ENCODE measurements at regions not wholly inside any gene's neighbourhood (a gene's known extent, or its start where the extent isn't known, plus 50 kb on each side); places are given as distances from the start of the nearest gene placed in this dataset.

DNA sequence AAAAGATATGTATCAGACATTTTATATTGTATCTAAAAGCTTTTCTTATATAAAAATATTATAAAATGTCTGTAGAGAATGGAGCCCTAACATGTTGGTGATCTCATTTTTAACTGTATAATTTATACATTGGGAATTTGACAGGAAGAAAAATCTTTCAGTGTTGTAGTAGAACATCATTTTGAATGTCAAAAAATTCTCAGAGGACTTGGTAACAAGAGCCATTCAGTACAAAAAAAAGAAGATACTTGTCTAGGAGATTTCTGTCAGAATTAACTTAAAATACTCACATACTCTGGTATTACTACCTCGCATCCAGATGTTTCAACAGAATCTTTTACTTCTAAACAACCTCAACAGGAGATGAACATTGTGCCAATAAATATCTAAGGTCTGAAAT lies 1277.9 kb downstream of the ROBO2 start:
- no peaks in the 10 kb centered on the region for H3K4me1 ChIP-seq (ENCODE audit: control insufficient read depth, extremely low read depth, insufficient read depth, low read length)
- FAIRE-seq (no peak), DNase-seq (ENCODE audit: low read depth, low spot score) (no peak)
- no peaks in the 10 kb centered on the region for H3K79me2 ChIP-seq (ENCODE audit: control insufficient read depth, insufficient read depth, low read length)
- no peaks in the 10 kb centered on the region for H3K27me3 ChIP-seq (ENCODE audit: control insufficient read depth, extremely low read depth, insufficient read depth, low read length)
- TF ChIP-seq, protein P1, sequence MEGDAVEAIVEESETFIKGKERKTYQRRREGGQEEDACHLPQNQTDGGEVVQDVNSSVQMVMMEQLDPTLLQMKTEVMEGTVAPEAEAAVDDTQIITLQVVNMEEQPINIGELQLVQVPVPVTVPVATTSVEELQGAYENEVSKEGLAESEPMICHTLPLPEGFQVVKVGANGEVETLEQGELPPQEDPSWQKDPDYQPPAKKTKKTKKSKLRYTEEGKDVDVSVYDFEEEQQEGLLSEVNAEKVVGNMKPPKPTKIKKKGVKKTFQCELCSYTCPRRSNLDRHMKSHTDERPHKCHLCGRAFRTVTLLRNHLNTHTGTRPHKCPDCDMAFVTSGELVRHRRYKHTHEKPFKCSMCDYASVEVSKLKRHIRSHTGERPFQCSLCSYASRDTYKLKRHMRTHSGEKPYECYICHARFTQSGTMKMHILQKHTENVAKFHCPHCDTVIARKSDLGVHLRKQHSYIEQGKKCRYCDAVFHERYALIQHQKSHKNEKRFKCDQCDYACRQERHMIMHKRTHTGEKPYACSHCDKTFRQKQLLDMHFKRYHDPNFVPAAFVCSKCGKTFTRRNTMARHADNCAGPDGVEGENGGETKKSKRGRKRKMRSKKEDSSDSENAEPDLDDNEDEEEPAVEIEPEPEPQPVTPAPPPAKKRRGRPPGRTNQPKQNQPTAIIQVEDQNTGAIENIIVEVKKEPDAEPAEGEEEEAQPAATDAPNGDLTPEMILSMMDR (optimal IDR thresholded peaks at IDR 0.05 in 1 of 3, IDR thresholded peaks at IDR 0.05 in 1 of 3, conservative IDR thresholded peaks at IDR 0.05 in 1 of 3; ENCODE audit: extremely low read depth in 1 of 3, insufficient read depth in 2 of 3, low read length in 3 of 3): no peak
- no peak for TF ChIP-seq EZH2 (IDR thresholded peaks at IDR 0.05; ENCODE audit: low read length)
- no peak overlapping the region for H2AFZ ChIP-seq (ENCODE audit: control insufficient read depth, low read length)
- no peaks in the 10 kb centered on the region for H3K9me3 ChIP-seq (ENCODE audit: control insufficient read depth, low read depth, low read length)
- H3K9ac ChIP-seq (ENCODE audit: control insufficient read depth, extremely low read depth, insufficient read depth, low read length): no peak overlapping the region
- H4K20me1 ChIP-seq (ENCODE audit: control insufficient read depth, extremely low read depth, insufficient read depth, low read length): no peaks in the 10 kb centered on the region
- no peak overlapping the region for H3K4me3 ChIP-seq (ENCODE audit: control insufficient read depth in 2 of 3, extremely low read depth in 1 of 3, insufficient read depth in 2 of 3, low read depth in 1 of 3, low read length in 3 of 3)
- H3K27ac ChIP-seq (ENCODE audit: control insufficient read depth, insufficient read depth, low read length): no peak overlapping the region
- no peaks in the 10 kb centered on the region for H3K9me1 ChIP-seq (ENCODE audit: control insufficient read depth, extremely low read depth, insufficient read depth, low read length)
- H3K36me3 ChIP-seq (ENCODE audit: control insufficient read depth in 2 of 2, extremely low read depth in 1 of 2, insufficient read depth in 2 of 2, low read length in 2 of 2): no peaks in the 10 kb centered on the region
- no peak overlapping the region for H3K4me2 ChIP-seq (ENCODE audit: control insufficient read depth, extremely low read depth, insufficient read depth, low read depth, low read length)
- dilution Hi-C loops (cut with MboI; ENCODE audit: extremely low pct_ligation_motif_present, low sequenced_read_pairs): no loop called here

DNA sequence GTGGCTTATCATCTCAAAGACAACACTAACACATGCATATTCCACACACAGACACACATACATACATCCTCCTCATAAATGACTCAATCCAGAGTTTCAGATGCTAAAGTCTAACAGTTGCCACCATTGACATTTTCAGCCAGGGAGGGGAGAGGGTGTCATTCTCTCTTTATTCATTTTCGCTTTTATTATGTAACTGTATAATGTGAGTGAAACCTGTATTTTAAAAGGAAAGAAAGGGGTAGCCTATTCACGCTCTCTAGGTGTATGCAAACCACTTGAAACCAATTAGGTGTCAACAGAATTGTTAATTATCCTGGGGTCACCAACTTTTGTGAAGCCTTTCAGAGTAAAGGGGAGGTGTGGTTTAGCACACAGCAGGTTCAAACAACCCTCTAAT lies 1282.9 kb downstream of the ROBO2 start:
- Histone ChIP-seq H3K9me1 (ENCODE audit: control insufficient read depth, extremely low read depth, insufficient read depth, low read length) (no peaks in the 10 kb centered on the region), H3K4me3 (ENCODE audit: control insufficient read depth in 2 of 3, extremely low read depth in 1 of 3, insufficient read depth in 2 of 3, low read depth in 1 of 3, low read length in 3 of 3) (no peak overlapping the region), H4K20me1 (ENCODE audit: control insufficient read depth, extremely low read depth, insufficient read depth, low read length) (no peaks in the 10 kb centered on the region), H3K27me3 (ENCODE audit: control insufficient read depth, extremely low read depth, insufficient read depth, low read length) (no peaks in the 10 kb centered on the region), H3K79me2 (ENCODE audit: control insufficient read depth, insufficient read depth, low read length) (no peaks in the 10 kb centered on the region), H3K36me3 (ENCODE audit: control insufficient read depth in 2 of 2, extremely low read depth in 1 of 2, insufficient read depth in 2 of 2, low read length in 2 of 2) (no peaks in the 10 kb centered on the region), H3K27ac (ENCODE audit: control insufficient read depth, insufficient read depth, low read length) (no peak overlapping the region), H3K9me3 (ENCODE audit: control insufficient read depth, low read depth, low read length) (no peaks in the 10 kb centered on the region), H3K4me2 (ENCODE audit: control insufficient read depth, extremely low read depth, insufficient read depth, low read depth, low read length) (no peak overlapping the region), H3K4me1 (ENCODE audit: control insufficient read depth, extremely low read depth, insufficient read depth, low read length) (no peaks in the 10 kb centered on the region), H3K9ac (ENCODE audit: control insufficient read depth, extremely low read depth, insufficient read depth, low read length) (no peak overlapping the region), H2AFZ (ENCODE audit: control insufficient read depth, low read length) (no peak overlapping the region)
- TF ChIP-seq EZH2 (IDR thresholded peaks at IDR 0.05; ENCODE audit: low read length): no peak
- TF ChIP-seq, protein P1 (optimal IDR thresholded peaks at IDR 0.05 in 1 of 3, IDR thresholded peaks at IDR 0.05 in 1 of 3, conservative IDR thresholded peaks at IDR 0.05 in 1 of 3; ENCODE audit: extremely low read depth in 1 of 3, insufficient read depth in 2 of 3, low read length in 3 of 3): no peak
- dilution Hi-C loops (cut with MboI; ENCODE audit: extremely low pct_ligation_motif_present, low sequenced_read_pairs): no loop called here
- FAIRE-seq: no peak
- no peak for DNase-seq (ENCODE audit: low read depth, low spot score)

Measured in keratinocyte (primary cell).